T1000 (cell line): ENCODE measurements at regions not wholly inside any gene's neighbourhood (a gene's known extent, or its start where the extent isn't known, plus 50 kb on each side); places are given as distances from the start of the nearest gene placed in this dataset.

ENCODE experiments used
- DNase-seq: peaks from one replicate; lab custom pipeline; 2025; ENCODE audit warnings: mixed read lengths; lab: John Stamatoyannopoulos, UW

- DNase-seq, result no peak
Measured at GRCh38 chr20:4070323-4071177, 55.2 kb upstream of the RNF24 start.

GRCh38 chr20:4069751-4070150 is 54.4 kb upstream of the RNF24 start:
- DNase-seq, result no peak

GRCh38 chr20:4068708-4069107 is 53.4 kb upstream of the RNF24 start:
- DNase-seq, result no peak

GRCh38 chr20:4067600-4068261 is 52.4 kb upstream of the RNF24 start:
- no peak for DNase-seq

- no peak for DNase-seq
Measured at GRCh38 chr20:4066551-4066950, 51.2 kb upstream of the RNF24 start.

- DNase-seq, result no peak
Measured at GRCh38 chr20:4065391-4065844, 50.1 kb upstream of the RNF24 start.
